ENCODE measurements at regions not wholly inside any gene's neighbourhood (a gene's known extent, or its start where the extent isn't known, plus 50 kb on each side); places are given as distances from the start of the nearest gene placed in this dataset.
"Not testable (repeated sequence)": the region's sequence is repeated elsewhere in the genome, so short reads cannot be mapped to it uniquely, and the experiment has no call there.

GRCh38 chr20:53808733-53809132 is 215.1 kb upstream of the ZNF217 start:
- no peak overlapping the region for H3K4me3 ChIP-seq (ENCODE audit: low read length)
- no peaks in the 10 kb centered on the region for H3K36me3 ChIP-seq (ENCODE audit: control insufficient read depth, insufficient read depth, low read length)
- H3K9me3 ChIP-seq (replicated peaks; ENCODE audit: control insufficient read depth, low read depth, low read length): no peaks in the 10 kb centered on the region
- no peak for DNase-seq
- H3K27me3 ChIP-seq (ENCODE audit: control insufficient read depth, insufficient read depth, low read length): no peaks in the 10 kb centered on the region
- 38% methylated on average over 1 of the region's 3 CpGs for WGBS (ENCODE audit: insufficient coverage)
- no peak overlapping the region for H3K27ac ChIP-seq (ENCODE audit: low read length)
- H3K4me1 ChIP-seq (ENCODE audit: control insufficient read depth, insufficient read depth, low read length): no peaks in the 10 kb centered on the region

- 94% methylated on average over 4 of the region's 10 CpGs for WGBS (ENCODE audit: insufficient coverage)
- H3K27ac ChIP-seq (ENCODE audit: low read length); DNase-seq; H3K36me3 ChIP-seq (ENCODE audit: control insufficient read depth, insufficient read depth, low read length); H3K27me3 ChIP-seq (ENCODE audit: control insufficient read depth, insufficient read depth, low read length); H3K4me3 ChIP-seq (ENCODE audit: low read length); H3K4me1 ChIP-seq (ENCODE audit: control insufficient read depth, insufficient read depth, low read length); H3K9me3 ChIP-seq (replicated peaks; ENCODE audit: control insufficient read depth, low read depth, low read length): not testable (repeated sequence)
Observed at GRCh38 chr20:53808302-53808701, 214.7 kb upstream of the ZNF217 start.

GRCh38 chr20:53806683-53807401 is 213.2 kb upstream of the ZNF217 start:
- no peaks in the 10 kb centered on the region for H3K27me3 ChIP-seq (ENCODE audit: control insufficient read depth, insufficient read depth, low read length)
- H3K4me3 ChIP-seq (ENCODE audit: low read length): no peak overlapping the region
- no peaks in the 10 kb centered on the region for H3K36me3 ChIP-seq (ENCODE audit: control insufficient read depth, insufficient read depth, low read length)
- no peaks in the 10 kb centered on the region for H3K4me1 ChIP-seq (ENCODE audit: control insufficient read depth, insufficient read depth, low read length)
- H3K9me3 ChIP-seq (replicated peaks; ENCODE audit: control insufficient read depth, low read depth, low read length): no peaks in the 10 kb centered on the region
- 70% methylated on average over 3 of the region's 6 CpGs for WGBS (ENCODE audit: insufficient coverage)
- no peak for DNase-seq
- no peak overlapping the region for H3K27ac ChIP-seq (ENCODE audit: low read length)

- H3K27me3 ChIP-seq (ENCODE audit: control insufficient read depth, insufficient read depth, low read length): no peaks in the 10 kb centered on the region
- H3K27ac ChIP-seq (ENCODE audit: low read length): no peak overlapping the region
- 67% methylated on average over 1 of the region's 5 CpGs for WGBS (ENCODE audit: insufficient coverage)
- H3K9me3 ChIP-seq (replicated peaks; ENCODE audit: control insufficient read depth, low read depth, low read length): no peaks in the 10 kb centered on the region
- H3K4me1 ChIP-seq (ENCODE audit: control insufficient read depth, insufficient read depth, low read length): no peaks in the 10 kb centered on the region
- no peak overlapping the region for H3K4me3 ChIP-seq (ENCODE audit: low read length)
- peak; percentile 32 for DNase-seq
- no peaks in the 10 kb centered on the region for H3K36me3 ChIP-seq (ENCODE audit: control insufficient read depth, insufficient read depth, low read length)
Observed at GRCh38 chr20:53805895-53806384, 212.3 kb upstream of the ZNF217 start.

- no peaks in the 10 kb centered on the region for H3K9me3 ChIP-seq (replicated peaks; ENCODE audit: control insufficient read depth, low read depth, low read length)
- H3K27ac ChIP-seq (ENCODE audit: low read length): no peak overlapping the region
- H3K4me3 ChIP-seq (ENCODE audit: low read length): no peak overlapping the region
- H3K36me3 ChIP-seq (ENCODE audit: control insufficient read depth, insufficient read depth, low read length): no peaks in the 10 kb centered on the region
- DNase-seq: no peak
- WGBS (ENCODE audit: insufficient coverage): 72% methylated on average over 5 of the region's 8 CpGs
- no peaks in the 10 kb centered on the region for H3K4me1 ChIP-seq (ENCODE audit: control insufficient read depth, insufficient read depth, low read length)
- H3K27me3 ChIP-seq (ENCODE audit: control insufficient read depth, insufficient read depth, low read length): no peaks in the 10 kb centered on the region
Observed at GRCh38 chr20:53804920-53805894, 211.6 kb upstream of the ZNF217 start.

GRCh38 chr20:53804308-53804707 is 210.7 kb upstream of the ZNF217 start:
- H3K36me3 ChIP-seq (ENCODE audit: control insufficient read depth, insufficient read depth, low read length); DNase-seq; H3K27me3 ChIP-seq (ENCODE audit: control insufficient read depth, insufficient read depth, low read length); H3K27ac ChIP-seq (ENCODE audit: low read length); H3K9me3 ChIP-seq (replicated peaks; ENCODE audit: control insufficient read depth, low read depth, low read length); H3K4me1 ChIP-seq (ENCODE audit: control insufficient read depth, insufficient read depth, low read length); H3K4me3 ChIP-seq (ENCODE audit: low read length): not testable (repeated sequence)
- WGBS (ENCODE audit: insufficient coverage): 94% methylated on average over 3 of the region's 7 CpGs

GRCh38 chr20:53803492-53804155 is 210.0 kb upstream of the ZNF217 start:
- no peaks in the 10 kb centered on the region for H3K36me3 ChIP-seq (ENCODE audit: control insufficient read depth, insufficient read depth, low read length)
- 83% methylated on average over 4 of the region's 6 CpGs for WGBS (ENCODE audit: insufficient coverage)
- H3K27me3 ChIP-seq (ENCODE audit: control insufficient read depth, insufficient read depth, low read length): no peaks in the 10 kb centered on the region
- H3K4me1 ChIP-seq (ENCODE audit: control insufficient read depth, insufficient read depth, low read length): no peaks in the 10 kb centered on the region
- no peak overlapping the region for H3K4me3 ChIP-seq (ENCODE audit: low read length)
- no peak overlapping the region for H3K27ac ChIP-seq (ENCODE audit: low read length)
- DNase-seq: no peak
- H3K9me3 ChIP-seq (replicated peaks; ENCODE audit: control insufficient read depth, low read depth, low read length): no peaks in the 10 kb centered on the region

- DNase-seq: no peak
- Histone ChIP-seq H3K4me3 (ENCODE audit: low read length) (no peak overlapping the region), H3K27me3 (ENCODE audit: control insufficient read depth, insufficient read depth, low read length) (no peaks in the 10 kb centered on the region), H3K36me3 (ENCODE audit: control insufficient read depth, insufficient read depth, low read length) (no peaks in the 10 kb centered on the region), H3K4me1 (ENCODE audit: control insufficient read depth, insufficient read depth, low read length) (no peaks in the 10 kb centered on the region), H3K27ac (ENCODE audit: low read length) (no peak overlapping the region), H3K9me3 (replicated peaks; ENCODE audit: control insufficient read depth, low read depth, low read length) (no peaks in the 10 kb centered on the region)
- WGBS (ENCODE audit: insufficient coverage): 83% methylated on average over 10 of the region's 17 CpGs
Observed at GRCh38 chr20:53801609-53802370, 208.2 kb upstream of the ZNF217 start.

GRCh38 chr20:53800883-53801604 is 207.4 kb upstream of the ZNF217 start:
- Histone ChIP-seq H3K27me3 (ENCODE audit: control insufficient read depth, insufficient read depth, low read length) (no peaks in the 10 kb centered on the region), H3K4me3 (ENCODE audit: low read length) (no peak overlapping the region), H3K9me3 (replicated peaks; ENCODE audit: control insufficient read depth, low read depth, low read length) (no peaks in the 10 kb centered on the region), H3K27ac (ENCODE audit: low read length) (no peak overlapping the region), H3K36me3 (ENCODE audit: control insufficient read depth, insufficient read depth, low read length) (no peaks in the 10 kb centered on the region), H3K4me1 (ENCODE audit: control insufficient read depth, insufficient read depth, low read length) (no peaks in the 10 kb centered on the region)
- no peak for DNase-seq
- WGBS (ENCODE audit: insufficient coverage): 79% methylated on average over 10 of the region's 13 CpGs

Measured in muscle of leg (tissue), 3 donors.